GM23338 (cell line): ENCODE measurements at regions not wholly inside any gene's neighbourhood (a gene's known extent, or its start where the extent isn't known, plus 50 kb on each side); places are given as distances from the start of the nearest gene placed in this dataset.

Experiments
- CTCF ChIP-seq, 2 experiments: fragments of 200-600 bp in 1 of 2; sonication (generic) in 1 of 2; conservative IDR thresholded peaks; 2 replicates each; pipeline versions ENCODE4 v1.5.1 to v1.6.1; 2016 to 2017; ENCODE audit warnings: antibody characterized with exemption in 2 of 2, low read depth in 2 of 2, mild to moderate bottlenecking in 2 of 2, moderate library complexity in 1 of 2
- EZH2 ChIP-seq: fragments of 200-600 bp; sonication (generic); IDR thresholded peaks from one replicate; pipeline ENCODE4 v1.8.0; 2017; ENCODE audit warnings: antibody characterized with exemption, mild to moderate bottlenecking, low read depth; ENCODE audit not compliant: unreplicated experiment
- POLR2AphosphoS5 ChIP-seq: IDR thresholded peaks from 2 replicates; pipeline ENCODE4 v1.6.1; 2016; ENCODE audit warnings: antibody characterized with exemption, low read depth
- REST ChIP-seq: IDR thresholded peaks from one replicate; pipeline ENCODE4 v1.6.1; 2018; ENCODE audit warnings: antibody characterized with exemption; ENCODE audit not compliant: unreplicated experiment
- STAT1 ChIP-seq: IDR thresholded peaks from one replicate; pipeline ENCODE4 v1.6.1; 2016; ENCODE audit warnings: antibody characterized with exemption; ENCODE audit not compliant: unreplicated experiment

GRCh38 chr12:105814283-105814682 is 324.5 kb downstream of the NUAK1 start:
- TF ChIP-seq CTCF (conservative IDR thresholded peaks at IDR 0.05; ENCODE audit: low read depth in 2 of 2) (no peak), EZH2 (no peak), REST (no peak), POLR2AphosphoS5 (no peak), STAT1 (no peak)
